ENCODE measurements at regions not wholly inside any gene's neighbourhood (a gene's known extent, or its start where the extent isn't known, plus 50 kb on each side); places are given as distances from the start of the nearest gene placed in this dataset.

DNA sequence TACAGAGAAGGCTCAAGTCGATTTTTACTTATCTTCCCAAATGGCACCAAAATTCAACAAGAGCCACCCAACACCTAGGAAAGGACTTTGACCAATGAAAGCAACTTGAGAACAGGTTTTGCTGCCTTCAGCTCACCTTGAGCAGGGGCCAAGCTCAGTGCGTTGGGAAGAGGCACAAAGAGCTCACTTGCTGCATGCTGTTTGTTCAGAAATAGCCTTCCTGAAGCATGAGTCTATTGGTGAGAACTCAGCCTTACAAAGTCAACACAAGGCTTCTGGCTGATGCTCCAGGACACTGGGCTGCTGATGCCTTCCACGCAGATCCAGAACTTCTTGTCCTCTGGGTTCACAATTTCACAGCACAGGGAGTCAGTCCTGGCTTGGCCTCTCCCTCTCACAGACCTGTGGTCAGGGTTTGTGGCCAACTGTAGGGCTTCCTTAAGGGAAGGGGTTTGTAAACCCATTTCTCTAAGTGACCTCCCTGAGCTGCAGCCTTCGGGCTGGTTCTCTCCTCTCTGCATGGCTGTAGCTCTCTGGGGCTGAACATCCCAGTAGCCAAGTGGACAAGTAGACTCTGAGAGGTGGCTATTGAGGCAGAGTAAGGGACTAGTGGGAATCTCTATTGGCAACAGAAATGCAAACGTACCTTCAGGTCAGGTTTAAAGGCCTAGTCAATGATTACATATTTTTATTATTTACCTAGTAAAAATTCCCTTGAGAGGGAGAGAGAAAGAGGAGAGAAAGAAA lies 124.7 kb upstream of the GATA6 start:
- no peak overlapping the region for H3K27ac ChIP-seq
- H3K4me1 ChIP-seq: 0 out of 3 replicates have a peak, but pooled peaks cover 4% of the 10 kb centered on the region
- 30% methylated on average over 4 of the region's 5 CpGs for WGBS (ENCODE audit: missing lambda C conversion rate)
- DNase-seq (ENCODE audit: low read depth in 1 of 2, low spot score in 1 of 2) (no peak), ATAC-seq (no peak), FAIRE-seq (no peak)
- H3K4me2 ChIP-seq: no peak overlapping the region
- ChIA-PET CTCF (interaction anchor here (1.1 kb wide), 1 partner anchor 9 kb away, joined by 3 read pairs; no protein-coding TSS in a partner anchor), POLR2A (no interaction called here)
- H3K9me3 ChIP-seq: no peaks in the 10 kb centered on the region
- no peak overlapping the region for H3K4me3 ChIP-seq
- TF ChIP-seq REST (IDR thresholded peaks at IDR 0.05): no peak

- Histone ChIP-seq H3K4me3 (no peak overlapping the region), H3K4me2 (no peak overlapping the region), H3K4me1 (0 out of 3 replicates have a peak, but pooled peaks cover 4% of the 10 kb centered on the region), H3K27ac (no peak overlapping the region), H3K9me3 (no peaks in the 10 kb centered on the region)
- ATAC-seq: no peak
- TF ChIP-seq JUN (IDR thresholded peaks at IDR 0.05): no peak
- no peak for TF ChIP-seq HEYL (CRISPR knock-in tag; IDR thresholded peaks at IDR 0.05)
- TF ChIP-seq EP300 (IDR thresholded peaks at IDR 0.05): no peak
- TF ChIP-seq JUNB (IDR thresholded peaks at IDR 0.05): no peak
- no peak for TF ChIP-seq CHD2 (IDR thresholded peaks at IDR 0.05; ENCODE audit: low read length, partially characterized antibody)
- no peak for TF ChIP-seq MAFK (IDR thresholded peaks at IDR 0.05; ENCODE audit: partially characterized antibody)
- TF ChIP-seq MYC (IDR thresholded peaks at IDR 0.05; ENCODE audit: borderline replicate concordance, low read length): no peak
- TF ChIP-seq ZNF302 (CRISPR knock-in tag; IDR thresholded peaks at IDR 0.05): no peak
- TF ChIP-seq ZC3H11A (IDR thresholded peaks at IDR 0.05): no peak
- TF ChIP-seq POLR2AphosphoS2 (conservative IDR thresholded peaks at IDR 0.05; ENCODE audit: low read length): no peak
- no peak for TF ChIP-seq EHF (CRISPR knock-in tag; IDR thresholded peaks at IDR 0.05)
- no peak for TF ChIP-seq CTCF (IDR thresholded peaks at IDR 0.05)
- no peak for TF ChIP-seq BHLHE40 (IDR thresholded peaks at IDR 0.05; ENCODE audit: low read depth, low read length)
- no peak for TF ChIP-seq KDM1A (IDR thresholded peaks at IDR 0.05; ENCODE audit: low read depth)
- TF ChIP-seq TFCP2L1 (CRISPR knock-in tag; IDR thresholded peaks at IDR 0.05): no peak
- no peak for TF ChIP-seq HDAC2 (IDR thresholded peaks at IDR 0.05)
- TF ChIP-seq SMC3 (IDR thresholded peaks at IDR 0.05): no peak
- TF ChIP-seq CHD4 (IDR thresholded peaks at IDR 0.05; ENCODE audit: borderline replicate concordance): no peak
- TF ChIP-seq GATA3 (IDR thresholded peaks at IDR 0.05; ENCODE audit: borderline replicate concordance): no peak
- no peak for FAIRE-seq
- POLR2A ChIA-PET: no interaction called here
- WGBS (ENCODE audit: missing lambda C conversion rate): 63% methylated on average over 6 of the region's 6 CpGs
- no peak for DNase-seq (ENCODE audit: low read depth in 1 of 2, low spot score in 1 of 2)
- CTCF ChIA-PET: no interaction called here
Measured at GRCh38 chr18:22045221-22045918, 124.0 kb upstream of the GATA6 start.

All from A549 (cell line).